HG02852 (cell line): ENCODE measurements at regions not wholly inside any gene's neighbourhood (a gene's known extent, or its start where the extent isn't known, plus 50 kb on each side); places are given as distances from the start of the nearest gene placed in this dataset.

Experiments used
- ATAC-seq: cut with Tn5 transposase; IDR thresholded peaks from one replicate; pipeline ENCODE4 v1.9.1; 2021; ENCODE audit warnings: mild to moderate bottlenecking, moderate library complexity; ENCODE audit not compliant: unreplicated experiment

GRCh38 chr18:78768656-78769501 is 210.7 kb upstream of the SALL3 start:
- no peak for ATAC-seq

GRCh38 chr18:78769502-78770105 is 210.0 kb upstream of the SALL3 start:
- no peak for ATAC-seq

- no peak for ATAC-seq
Measured at GRCh38 chr18:78770139-78770822, 209.3 kb upstream of the SALL3 start.

GRCh38 chr18:78770823-78771139 is 208.8 kb upstream of the SALL3 start:
- ATAC-seq: no peak

GRCh38 chr18:78771496-78772359 is 207.9 kb upstream of the SALL3 start:
- no peak for ATAC-seq

- no peak for ATAC-seq
Measured at GRCh38 chr18:78772360-78773302, 207.0 kb upstream of the SALL3 start.

GRCh38 chr18:78773303-78773755 is 206.3 kb upstream of the SALL3 start:
- no peak for ATAC-seq

GRCh38 chr18:78773819-78774218 is 205.8 kb upstream of the SALL3 start:
- no peak for ATAC-seq

- ATAC-seq: no peak
Measured at GRCh38 chr18:78774741-78775141, 204.9 kb upstream of the SALL3 start.

- no peak for ATAC-seq
Measured at GRCh38 chr18:78776151-78776550, 203.5 kb upstream of the SALL3 start.

- ATAC-seq: no peak
Measured at GRCh38 chr18:78776706-78777285, 202.8 kb upstream of the SALL3 start.

GRCh38 chr18:78777992-78778391 is 201.6 kb upstream of the SALL3 start:
- no peak for ATAC-seq

GRCh38 chr18:78778651-78779050 is 201.0 kb upstream of the SALL3 start:
- ATAC-seq: no peak

GRCh38 chr18:78779996-78780718 is 199.5 kb upstream of the SALL3 start:
- no peak for ATAC-seq

- no peak for ATAC-seq
Measured at GRCh38 chr18:78780719-78781600, 198.7 kb upstream of the SALL3 start.

- ATAC-seq: no peak
Measured at GRCh38 chr18:78781601-78781960, 198.0 kb upstream of the SALL3 start.

- no peak for ATAC-seq
Measured at GRCh38 chr18:78782951-78783563, 196.6 kb upstream of the SALL3 start.

- ATAC-seq: no peak
Measured at GRCh38 chr18:78783564-78783960, 196.1 kb upstream of the SALL3 start.
